K562 (cell line): ENCODE measurements at regions not wholly inside any gene's neighbourhood (a gene's known extent, or its start where the extent isn't known, plus 50 kb on each side); places are given as distances from the start of the nearest gene placed in this dataset.

Experiments
- ARID3A ChIP-seq: IDR thresholded peaks from 2 replicates; pipeline ENCODE4 v1.6.1; 2012; ENCODE audit warnings: low read depth, low read length, improper control_type of control experiment, borderline replicate concordance
- CBFB ChIP-seq: sonication (generic); formaldehyde crosslinking; IDR thresholded peaks from 2 replicates; pipeline ENCODE4 v1.4.0; 2020; ENCODE audit warnings: mild to moderate bottlenecking, missing genetic modification reagents
- CBX3 ChIP-seq, 2 experiments: IDR thresholded peaks; 1 replicate in 1 of 2; 2 replicates in 1 of 2; pipeline ENCODE4 v1.6.1; 2012; ENCODE audit warnings: inconsistent platforms in 2 of 2, low read length in 2 of 2, borderline replicate concordance in 1 of 2, control low read depth in 1 of 2
- CBX5 ChIP-seq: IDR thresholded peaks from 2 replicates; pipeline ENCODE4 v1.6.1; 2014; ENCODE audit warnings: low read depth, borderline replicate concordance
- CCNT2 ChIP-seq: IDR thresholded peaks from 2 replicates; pipeline ENCODE4 v1.6.1; 2011; ENCODE audit warnings: borderline replicate concordance, low read depth, mild to moderate bottlenecking, moderate library complexity, mixed read lengths, low read length; ENCODE audit not compliant: insufficient read length; ENCODE audit errors: extremely low read depth
- COPS2 ChIP-seq: fragments of 450-650 bp; conservative IDR thresholded peaks from 2 replicates; pipeline ENCODE4 v1.6.1; 2016; ENCODE audit warnings: mild to moderate bottlenecking, moderate library complexity
- CREB1 ChIP-seq, 2 experiments: sonication (generic) in 1 of 2; formaldehyde crosslinking in 1 of 2; IDR thresholded peaks; 2 replicates each; pipeline versions ENCODE4 v1.6.1 to v1.8.0; 2012 to 2022; ENCODE audit warnings: inconsistent platforms in 1 of 2, mild to moderate bottlenecking in 1 of 2, missing genetic modification reagents in 1 of 2, moderate library complexity in 1 of 2
- E2F3 ChIP-seq: fragments of 250-450 bp; sonication (Bioruptor Pico); IDR thresholded peaks from 2 replicates; pipeline ENCODE4 v1.4.0; 2020; ENCODE audit warnings: mild to moderate bottlenecking
- ELF1 ChIP-seq: fragments of 200-800 bp; sonication (Bioruptor generic); IDR thresholded peaks from 2 replicates; pipeline ENCODE4 v1.6.1; 2016; ENCODE audit warnings: missing genetic modification characterization, missing compliant biosample characterization
- HIVEP1 ChIP-seq: fragments of 250-450 bp; sonication (Bioruptor Pico); IDR thresholded peaks from 2 replicates; pipeline ENCODE4 v1.4.0; 2020; ENCODE audit warnings: mild to moderate bottlenecking
- IRF2 ChIP-seq: sonication (generic); formaldehyde crosslinking; IDR thresholded peaks from 2 replicates; pipeline ENCODE4 v1.8.1; 2022; ENCODE audit warnings: mild to moderate bottlenecking, missing genetic modification reagents
- LARP7 ChIP-seq: fragments of 450-650 bp; IDR thresholded peaks from 2 replicates; pipeline ENCODE4 v1.6.1; 2016
- POLR3G ChIP-seq: IDR thresholded peaks from 2 replicates; pipeline ENCODE4 v1.6.1; 2011; ENCODE audit not compliant: insufficient read length, insufficient replicate concordance; ENCODE audit errors: extremely low read depth
- REST ChIP-seq, 2 experiments: fragments of 450-650 bp; formaldehyde crosslinking in 1 of 2; IDR thresholded peaks; 2 replicates each; pipeline versions ENCODE4 v1.4.0 to v1.6.1; 2014 to 2020; ENCODE audit warnings: mild to moderate bottlenecking in 2 of 2, borderline replicate concordance in 1 of 2, low read depth in 1 of 2
- SMAD3 ChIP-seq: fragments of 450-650 bp; formaldehyde crosslinking; conservative IDR thresholded peaks from 2 replicates; pipeline ENCODE4 v1.4.0; 2020; ENCODE audit warnings: mild to moderate bottlenecking
- SMARCC2 ChIP-seq: fragments of 450-650 bp; IDR thresholded peaks from 2 replicates; pipeline ENCODE4 v1.6.1; 2017; ENCODE audit warnings: antibody characterized with exemption, moderate library complexity, mild to moderate bottlenecking, low read depth
- STAG1 ChIP-seq: sonication (generic); formaldehyde crosslinking; IDR thresholded peaks from 2 replicates; pipeline ENCODE4 v1.5.0; 2020; ENCODE audit warnings: missing genetic modification reagents, borderline replicate concordance
- THRB ChIP-seq: fragments of 450-650 bp; formaldehyde crosslinking; conservative IDR thresholded peaks from 2 replicates; pipeline ENCODE4 v1.4.0; 2022; ENCODE audit warnings: mild to moderate bottlenecking, missing genetic modification characterization
- ZNF124 ChIP-seq: sonication (generic); formaldehyde crosslinking; IDR thresholded peaks from 2 replicates; pipeline ENCODE4 v1.8.1; 2022; ENCODE audit warnings: missing genetic modification reagents

GRCh38 chr4:10183462-10183861 is 66.9 kb upstream of the WDR1 start (continued):
- no peak for TF ChIP-seq REST (IDR thresholded peaks at IDR 0.05; ENCODE audit: borderline replicate concordance)
- no peak for TF ChIP-seq REST (CRISPR knock-in tag; IDR thresholded peaks at IDR 0.05; ENCODE audit: low read depth)
- TF ChIP-seq CCNT2, result no peak
- TF ChIP-seq STAG1 (CRISPR knock-in tag), result no peak
- no peak for TF ChIP-seq CBX5
- TF ChIP-seq SMAD3 (CRISPR knock-in tag), result peak; percentile 93
- TF ChIP-seq IRF2 (CRISPR knock-in tag), result no peak
- TF ChIP-seq SMARCC2, result no peak
- no peak for TF ChIP-seq ARID3A
- TF ChIP-seq CBX3 (IDR thresholded peaks at IDR 0.05; ENCODE audit: borderline replicate concordance in 1 of 2, low read length in 2 of 2), result no peak
- TF ChIP-seq CBFB (CRISPR knock-in tag), result no peak
- TF ChIP-seq COPS2, result no peak
- no peak for TF ChIP-seq ZNF124 (CRISPR knock-in tag)
- no peak for TF ChIP-seq POLR3G
- TF ChIP-seq ELF1 (tag), result no peak
- TF ChIP-seq HIVEP1 (CRISPR knock-in tag), result peak; percentile 79; the same call in 1 of the 2 replicates
- no peak for TF ChIP-seq LARP7
- TF ChIP-seq E2F3 (CRISPR knock-in tag), result no peak
- peak; percentile 79; the same call in 1 of the 2 replicates for TF ChIP-seq THRB (CRISPR knock-in tag)
- TF ChIP-seq CREB1 (IDR thresholded peaks at IDR 0.05), result no peak
- TF ChIP-seq CREB1 (CRISPR knock-in tag; IDR thresholded peaks at IDR 0.05), result no peak
